ENCODE measurements at regions not wholly inside any gene's neighbourhood (a gene's known extent, or its start where the extent isn't known, plus 50 kb on each side); places are given as distances from the start of the nearest gene placed in this dataset.
A peak's percentile ranks its signal among the peaks of the same experiment; 100 is the strongest.

DNA sequence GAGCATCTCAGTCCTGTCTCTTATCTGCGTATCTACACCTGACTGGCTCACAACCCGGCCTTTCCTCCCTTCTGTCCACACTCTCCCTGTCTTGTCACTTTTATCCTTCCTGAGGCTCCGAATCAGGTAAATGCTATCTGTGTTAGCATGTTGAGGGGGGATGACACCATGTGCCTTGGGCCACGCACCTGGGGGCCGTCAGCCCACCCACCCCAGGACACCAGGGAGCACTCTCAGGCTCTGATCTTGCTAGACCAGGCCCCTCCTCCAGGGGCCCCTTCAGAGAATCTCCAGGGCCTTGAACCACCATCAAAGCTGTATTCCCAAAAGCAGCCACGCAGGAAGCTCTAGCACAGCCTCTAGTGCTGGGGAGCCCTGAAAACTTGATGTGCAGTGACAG is 278.7 kb upstream of the SHH start:
- DNase-seq (no peak), ATAC-seq (ENCODE audit: low FRiP score in 2 of 2) (no peak)
- no peak overlapping the region for H3K27ac ChIP-seq
- H3K4me3 ChIP-seq = no peak overlapping the region
- no peaks in the 10 kb centered on the region for H3K4me1 ChIP-seq
- 77 to 84% methylated on average over 6 of the region's 6 CpGs for WGBS, 2 donors
- no peaks in the 10 kb centered on the region for H3K36me3 ChIP-seq
- TF ChIP-seq POLR2AphosphoS5 (IDR thresholded peaks at IDR 0.05) = no peak
- TF ChIP-seq, protein P1, sequence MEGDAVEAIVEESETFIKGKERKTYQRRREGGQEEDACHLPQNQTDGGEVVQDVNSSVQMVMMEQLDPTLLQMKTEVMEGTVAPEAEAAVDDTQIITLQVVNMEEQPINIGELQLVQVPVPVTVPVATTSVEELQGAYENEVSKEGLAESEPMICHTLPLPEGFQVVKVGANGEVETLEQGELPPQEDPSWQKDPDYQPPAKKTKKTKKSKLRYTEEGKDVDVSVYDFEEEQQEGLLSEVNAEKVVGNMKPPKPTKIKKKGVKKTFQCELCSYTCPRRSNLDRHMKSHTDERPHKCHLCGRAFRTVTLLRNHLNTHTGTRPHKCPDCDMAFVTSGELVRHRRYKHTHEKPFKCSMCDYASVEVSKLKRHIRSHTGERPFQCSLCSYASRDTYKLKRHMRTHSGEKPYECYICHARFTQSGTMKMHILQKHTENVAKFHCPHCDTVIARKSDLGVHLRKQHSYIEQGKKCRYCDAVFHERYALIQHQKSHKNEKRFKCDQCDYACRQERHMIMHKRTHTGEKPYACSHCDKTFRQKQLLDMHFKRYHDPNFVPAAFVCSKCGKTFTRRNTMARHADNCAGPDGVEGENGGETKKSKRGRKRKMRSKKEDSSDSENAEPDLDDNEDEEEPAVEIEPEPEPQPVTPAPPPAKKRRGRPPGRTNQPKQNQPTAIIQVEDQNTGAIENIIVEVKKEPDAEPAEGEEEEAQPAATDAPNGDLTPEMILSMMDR (IDR thresholded peaks at IDR 0.05) = no peak
- no peak for TF ChIP-seq EP300 (IDR thresholded peaks at IDR 0.05)
- no peak for TF ChIP-seq POLR2A (IDR thresholded peaks at IDR 0.05)
- H3K27me3 ChIP-seq = no peaks in the 10 kb centered on the region
- H3K9me3 ChIP-seq = no peaks in the 10 kb centered on the region

DNA sequence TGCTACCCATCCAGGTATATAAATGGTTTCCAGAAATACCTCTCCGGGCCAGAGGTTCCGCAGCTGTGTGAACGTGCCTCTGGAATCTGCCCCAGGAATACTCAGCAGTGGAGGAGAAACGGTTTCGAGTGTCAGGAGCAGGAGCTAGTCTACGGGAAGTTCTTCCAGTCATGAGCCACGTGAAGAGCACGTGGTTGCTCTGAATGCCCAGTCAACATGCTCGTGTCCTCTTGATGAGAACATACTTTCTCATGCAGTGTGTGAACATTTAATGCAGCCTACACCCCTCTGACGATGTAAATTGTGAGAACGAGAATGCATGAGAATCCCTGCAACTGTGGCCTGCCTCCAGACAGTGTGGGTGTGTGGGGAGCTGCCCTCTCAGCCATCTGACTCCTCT is 277.0 kb upstream of the SHH start:
- TF ChIP-seq POLR2A (IDR thresholded peaks at IDR 0.05) (no peak), POLR2AphosphoS5 (IDR thresholded peaks at IDR 0.05) (no peak), EP300 (IDR thresholded peaks at IDR 0.05) (no peak)
- TF ChIP-seq, protein P1 (IDR thresholded peaks at IDR 0.05) = no peak
- H3K9me3 ChIP-seq = no peaks in the 10 kb centered on the region
- no peak overlapping the region for H3K4me3 ChIP-seq
- no peaks in the 10 kb centered on the region for H3K27me3 ChIP-seq
- ATAC-seq (ENCODE audit: low FRiP score in 2 of 2) = no peak
- H3K36me3 ChIP-seq = no peaks in the 10 kb centered on the region
- H3K4me1 ChIP-seq = no peaks in the 10 kb centered on the region
- DNase-seq = no peak
- H3K27ac ChIP-seq = no peak overlapping the region
- 85 to 91% methylated on average over 11 of the region's 11 CpGs for WGBS, 2 donors

DNA sequence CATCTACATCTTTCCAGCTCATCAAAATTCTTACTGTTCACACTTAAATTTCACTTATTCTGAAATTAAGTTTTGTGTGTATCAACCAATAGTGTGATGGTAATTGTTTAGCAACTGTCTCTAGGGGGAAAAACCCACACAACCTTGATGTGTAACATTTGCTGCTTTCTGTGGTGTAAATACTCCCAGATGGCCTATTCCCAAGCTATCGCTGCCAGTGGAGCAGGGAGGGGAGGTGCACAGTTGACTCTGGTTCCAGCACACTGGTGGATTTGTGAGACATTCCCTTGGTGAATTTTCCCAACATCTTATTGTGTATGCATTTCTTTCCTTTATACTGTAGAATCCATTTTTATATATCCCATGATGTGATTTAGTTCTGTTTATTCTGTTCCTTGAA is 275.9 kb upstream of the SHH start:
- no peak for ATAC-seq (ENCODE audit: low FRiP score in 2 of 2)
- DNase-seq = no peak
- WGBS, 2 donors = 89 to 95% methylated on average over 1 of the region's 1 CpG

DNA sequence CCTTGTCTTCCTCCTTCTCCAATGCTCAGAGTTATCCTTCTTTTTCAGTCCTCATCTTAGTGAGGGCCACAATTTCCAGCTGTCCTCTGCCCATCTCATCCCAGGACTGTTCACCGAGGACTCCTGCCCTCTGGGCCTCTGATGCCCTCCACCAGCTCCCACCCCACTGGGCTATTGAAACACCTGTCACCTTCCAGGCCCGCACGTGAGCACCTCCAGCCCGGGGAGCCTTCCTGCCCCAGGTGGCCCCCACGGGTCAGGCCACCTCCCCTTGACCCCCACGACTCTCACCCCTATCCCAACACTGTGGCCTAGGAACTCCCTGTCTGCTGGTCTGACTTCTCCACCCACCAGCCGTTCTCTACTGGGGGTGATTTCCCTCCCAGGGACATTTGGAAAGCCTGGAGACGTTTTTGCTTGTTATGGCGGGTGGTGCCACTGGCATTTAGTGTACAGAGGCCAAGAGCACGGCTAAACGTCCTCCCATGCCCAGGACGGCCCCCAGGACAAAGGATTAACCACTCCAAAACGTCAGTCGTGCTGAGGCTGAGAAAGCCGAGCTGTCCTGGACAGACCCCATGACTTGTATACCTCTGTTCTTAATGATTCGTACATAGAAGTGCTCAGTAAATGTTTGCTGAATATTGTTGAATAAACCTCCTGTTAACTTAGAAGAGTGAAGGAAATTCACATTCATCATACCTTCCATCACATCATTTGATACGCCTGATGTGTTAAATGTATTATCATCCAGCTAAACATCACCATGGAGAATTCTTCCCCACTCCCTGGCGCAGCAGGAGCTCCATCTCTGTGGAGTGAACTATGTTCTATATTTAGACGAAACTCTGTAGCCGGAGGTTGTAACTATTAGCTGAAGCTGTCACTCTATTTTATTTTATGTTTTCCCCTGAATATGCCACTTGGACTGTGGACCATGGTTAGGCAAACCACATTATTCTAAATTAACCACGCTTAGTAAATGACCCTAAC is 270.1 kb upstream of the SHH start:
- Histone ChIP-seq H3K27ac (no peak overlapping the region), H3K36me3 (no peaks in the 10 kb centered on the region), H3K4me1 (no peaks in the 10 kb centered on the region), H3K4me3 (no peak overlapping the region), H3K9me3 (no peaks in the 10 kb centered on the region), H3K27me3 (no peaks in the 10 kb centered on the region)
- ATAC-seq (ENCODE audit: low FRiP score in 2 of 2) (peak in 1 of 2 donors; percentile 31), DNase-seq (no peak)
- 53 to 58% methylated on average over 17 to 21 of the region's 21 CpGs for whole genome bisulfite sequencing, 2 donors
- TF ChIP-seq, protein P1 (IDR thresholded peaks at IDR 0.05) = no peak
- no peak for TF ChIP-seq POLR2AphosphoS5 (IDR thresholded peaks at IDR 0.05)

More for the DNA sequence above, 275.9 kb upstream of the SHH start:
- H3K4me1 ChIP-seq = no peaks in the 10 kb centered on the region
- H3K27me3 ChIP-seq = no peaks in the 10 kb centered on the region
- no peaks in the 10 kb centered on the region for H3K9me3 ChIP-seq
- TF ChIP-seq EP300 (IDR thresholded peaks at IDR 0.05) (no peak), POLR2AphosphoS5 (IDR thresholded peaks at IDR 0.05) (no peak), POLR2A (IDR thresholded peaks at IDR 0.05) (no peak)
- TF ChIP-seq, protein P1 (IDR thresholded peaks at IDR 0.05) = no peak
- H3K4me3 ChIP-seq = no peak overlapping the region
- no peaks in the 10 kb centered on the region for H3K36me3 ChIP-seq
- H3K27ac ChIP-seq = no peak overlapping the region

DNA sequence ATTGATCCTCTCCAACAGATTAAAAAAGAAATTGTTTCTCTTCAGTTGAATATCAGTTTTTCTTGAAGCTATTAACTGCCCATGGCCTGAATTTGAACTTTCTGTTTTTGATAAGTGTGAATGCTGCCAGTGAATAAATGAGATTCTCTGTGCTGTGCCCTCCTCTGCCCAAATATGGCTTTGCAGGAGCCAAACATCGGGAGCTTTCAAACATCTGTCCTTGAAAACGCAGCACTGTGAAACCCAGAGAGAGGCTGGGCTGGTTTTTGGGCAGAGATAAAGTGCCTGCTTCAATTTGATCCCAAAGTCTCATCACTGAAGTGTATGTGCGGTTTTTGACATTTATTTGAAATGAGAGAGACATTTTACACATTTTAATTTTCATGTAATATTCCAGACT is 268.3 kb upstream of the SHH start:
- H3K4me1 ChIP-seq = no peaks in the 10 kb centered on the region
- H3K27ac ChIP-seq = no peak overlapping the region
- WGBS, 2 donors = 45 to 49% methylated on average over 3 of the region's 3 CpGs
- H3K27me3 ChIP-seq = no peaks in the 10 kb centered on the region
- ATAC-seq (ENCODE audit: low FRiP score in 2 of 2) (no peak), DNase-seq (no peak)
- H3K36me3 ChIP-seq = no peaks in the 10 kb centered on the region
- TF ChIP-seq POLR2AphosphoS5 (IDR thresholded peaks at IDR 0.05) (no peak), EP300 (IDR thresholded peaks at IDR 0.05) (no peak)
- H3K4me3 ChIP-seq = no peak overlapping the region
- no peaks in the 10 kb centered on the region for H3K9me3 ChIP-seq

Measured in upper lobe of left lung (tissue), 6 donors.